Motor neuron (in vitro differentiated cells): ENCODE measurements at regions not wholly inside any gene's neighbourhood (a gene's known extent, or its start where the extent isn't known, plus 50 kb on each side); places are given as distances from the start of the nearest gene placed in this dataset.

Source experiments
- ATAC-seq, 8 experiments: fragments of 200-7000 bp; cut with Tn5 transposase; replicated peaks in 6 of 8; 2 replicates each; pipeline ENCODE4 v1.8.0; 2021; ENCODE audit warnings: mild to moderate bottlenecking in 8 of 8, moderate library complexity in 8 of 8
- H3K27ac ChIP-seq, 2 donors: fragments of 250-450 bp; sonication (Bioruptor Pico); 2 replicates each; pipeline ENCODE4 v1.9.0; 2021; ENCODE audit warnings: antibody characterized with exemption in 2 of 2, mild to moderate bottlenecking in 2 of 2, moderate library complexity in 1 of 2
- H3K4me1 ChIP-seq, 2 donors: fragments of 250-450 bp; sonication (Bioruptor Pico); replicated peaks in 1 of 2; 2 replicates each; pipeline ENCODE4 v1.6.1; 2021; ENCODE audit warnings: antibody characterized with exemption in 2 of 2, mild to moderate bottlenecking in 2 of 2, moderate library complexity in 1 of 2
- H3K4me3 ChIP-seq, 5 donors: fragments of 250-450 bp; sonication (Bioruptor Pico); 2 replicates each; pipeline ENCODE4 v1.9.0; 2021; ENCODE audit warnings: antibody characterized with exemption in 5 of 5, mild to moderate bottlenecking in 5 of 5, moderate library complexity in 4 of 5
- WGBS, 10 experiments: fragments of 450-650 bp; shearing (Covaris generic); methylation state at CpG; one replicate each; pipeline ENCODE4 v1.0.0; 2022; 5-methylcytosine and 5-hydroxymethylcytosine counted together
- in situ Hi-C, 9 experiments: fragments of 400-800 bp; cut with MboI; loops; one replicate each; pipeline ENCODE4 v1.15.0; 2021; ENCODE audit warnings: low sequenced_read_pairs in 9 of 9, low pct_unique_long_range_greater_than_20kb in 2 of 9; ENCODE audit not compliant: unreplicated experiment in 9 of 9

- 0 to 100% (median 57%) methylated on average over 1 to 2 of the region's 2 CpGs; no CpG with 5 or more reads in 1 of the 10 experiments for WGBS, 10 experiments
- ATAC-seq = no peak
- H3K27ac ChIP-seq = no peak overlapping the region
- H3K4me1 ChIP-seq = peaks cover 9 to 12% of the 10 kb centered on the region in 2 donors
- no peak overlapping the region for H3K4me3 ChIP-seq
- in situ Hi-C loops = no loop called here
These were observed 227.7 kb downstream of the CBLN4 start for GRCh38 chr20:55777641-55778040.

- Histone ChIP-seq H3K4me3 (no peak overlapping the region), H3K27ac (no peak overlapping the region), H3K4me1 (no peaks in the 10 kb centered on the region)
- no peak for ATAC-seq
- in situ Hi-C loops = no loop called here
- 8 to 93% (median 57%) methylated on average over 1 to 3 of the region's 3 CpGs for WGBS, 10 experiments
These were observed 229.1 kb downstream of the CBLN4 start for GRCh38 chr20:55776176-55776575.

DNA sequence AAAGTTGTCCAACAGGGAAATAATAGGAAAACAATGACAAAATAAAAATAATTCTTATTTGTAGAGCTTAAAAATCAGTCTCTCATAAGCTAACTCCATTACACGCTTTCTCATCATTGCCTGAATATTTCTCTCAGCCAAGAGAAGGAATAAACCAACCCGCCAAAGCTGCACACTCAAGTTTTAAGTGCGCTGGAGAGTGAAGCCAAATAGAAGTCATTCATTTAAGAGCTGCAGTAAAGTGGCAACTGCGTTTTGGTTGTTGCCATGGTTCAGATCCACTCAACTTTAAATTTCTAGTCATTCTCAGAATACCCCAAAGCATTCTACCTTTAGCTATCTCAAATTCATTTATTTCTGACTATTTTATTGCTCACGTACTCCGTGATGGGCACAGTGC lies 230.7 kb downstream of the CBLN4 start:
- Histone ChIP-seq H3K4me1 (no peaks in the 10 kb centered on the region), H3K27ac (no peak overlapping the region), H3K4me3 (no peak overlapping the region)
- no peak for ATAC-seq
- 0 to 96% (median 57%) methylated on average over 2 to 6 of the region's 6 CpGs; no CpG with 5 or more reads in 2 of the 10 experiments for WGBS, 10 experiments
- in situ Hi-C loops = no loop called here

DNA sequence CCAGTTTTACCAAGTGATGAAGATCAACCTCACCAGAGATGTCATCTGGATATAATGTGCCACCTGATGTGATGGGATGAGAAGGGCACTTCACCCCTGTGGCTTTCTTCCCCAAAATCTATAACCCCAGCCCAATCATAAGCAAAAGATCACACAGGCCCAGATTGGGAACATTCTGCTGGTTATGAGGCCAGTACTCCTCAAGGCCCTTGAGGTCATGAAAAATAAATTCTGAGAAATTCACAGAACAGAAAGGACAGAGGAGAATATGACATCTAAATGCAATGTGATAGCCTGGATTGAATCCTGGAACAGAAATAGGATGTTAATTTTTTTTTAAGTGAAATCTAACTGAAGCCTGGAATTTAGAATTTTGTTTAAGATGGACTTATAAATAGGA lies 243.5 kb downstream of the CBLN4 start:
- ATAC-seq = no peak
- H3K4me3 ChIP-seq = no peak overlapping the region
- no peak overlapping the region for H3K27ac ChIP-seq
- H3K4me1 ChIP-seq = no peaks in the 10 kb centered on the region
- in situ Hi-C loops = no loop called here

- Histone ChIP-seq H3K4me3 (no peak overlapping the region), H3K4me1 (no peaks in the 10 kb centered on the region), H3K27ac (no peak overlapping the region)
- WGBS, 10 experiments = 0 to 76% (median 39%) methylated on average over 2 to 3 of the region's 3 CpGs
- in situ Hi-C loops = no loop called here
- ATAC-seq = no peak
These were observed 244.2 kb downstream of the CBLN4 start for GRCh38 chr20:55761100-55761499.

DNA sequence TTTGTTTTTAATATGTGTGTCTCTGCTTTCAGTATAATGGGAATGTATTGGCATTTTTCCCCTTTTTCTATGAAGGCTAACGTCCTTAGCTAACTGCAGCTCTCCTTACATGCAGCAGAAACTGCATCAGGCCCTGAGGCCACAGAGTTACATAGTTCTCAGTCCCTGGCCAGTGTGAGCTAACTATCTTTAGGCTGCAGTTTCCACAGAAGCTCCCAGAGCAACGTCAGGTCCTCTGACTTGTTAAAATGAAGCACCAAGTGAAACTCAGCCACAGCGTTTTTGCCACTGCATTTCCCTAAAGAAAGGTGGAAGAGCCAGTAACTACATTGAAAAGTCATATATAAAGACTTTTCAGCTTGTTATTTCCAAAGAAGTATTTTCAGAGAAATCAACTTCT lies 244.7 kb downstream of the CBLN4 start:
- 0 to 83% (median 60%) methylated on average over 1 to 3 of the region's 3 CpGs; no CpG with 5 or more reads in 3 of the 10 experiments for WGBS, 10 experiments
- H3K4me3 ChIP-seq = no peak overlapping the region
- no peak overlapping the region for H3K27ac ChIP-seq
- no peaks in the 10 kb centered on the region for H3K4me1 ChIP-seq
- ATAC-seq = no peak
- in situ Hi-C loops = no loop called here

GRCh38 chr20:55755861-55756260 lies 249.5 kb downstream of the CBLN4 start:
- in situ Hi-C loops = no loop called here
- no peak for ATAC-seq

GRCh38 chr20:55755411-55755810 lies 249.9 kb downstream of the CBLN4 start:
- no peak for ATAC-seq
- in situ Hi-C loops = no loop called here
- Histone ChIP-seq H3K4me3 (no peak overlapping the region), H3K27ac (no peak overlapping the region), H3K4me1 (no peaks in the 10 kb centered on the region)
- 5 to 100% (median 59%) methylated on average over 1 to 5 of the region's 5 CpGs for WGBS, 10 experiments

More at GRCh38 chr20:55755861-55756260, 249.5 kb downstream of the CBLN4 start:
- Histone ChIP-seq H3K4me1 (no peaks in the 10 kb centered on the region), H3K27ac (no peak overlapping the region), H3K4me3 (no peak overlapping the region)
- WGBS, 10 experiments = 0 to 100% (median 56%) methylated on average over 1 to 3 of the region's 3 CpGs; no CpG with 5 or more reads in 2 of the 10 experiments

DNA sequence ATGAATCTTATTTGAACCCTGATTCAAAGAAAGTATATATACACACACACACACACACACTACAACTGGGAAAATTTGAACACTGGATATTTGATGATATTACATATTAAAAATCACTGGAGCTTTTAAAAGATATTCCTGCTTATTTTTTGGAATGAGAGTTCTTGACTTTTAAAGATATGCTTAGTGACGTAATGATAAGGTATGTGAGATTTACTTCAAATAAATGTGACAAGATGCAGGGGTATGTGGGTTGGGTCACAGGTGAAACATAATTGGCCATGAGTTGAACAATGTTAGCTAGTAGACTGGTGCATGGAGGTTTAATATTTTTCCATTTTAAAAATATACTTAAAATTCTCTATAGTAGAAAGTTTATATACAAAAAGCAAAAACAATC lies 258.6 kb downstream of the CBLN4 start:
- in situ Hi-C loops = no loop called here
- Histone ChIP-seq H3K27ac (no peak overlapping the region), H3K4me1 (no peaks in the 10 kb centered on the region), H3K4me3 (no peak overlapping the region)
- 0 to 100% (median 78%) methylated on average over 1 of the region's 1 CpG; no CpG with 5 or more reads in 2 of the 10 experiments for WGBS, 10 experiments
- ATAC-seq = no peak

GRCh38 chr20:55745840-55746239 lies 259.5 kb downstream of the CBLN4 start:
- Histone ChIP-seq H3K27ac (no peak overlapping the region), H3K4me1 (no peaks in the 10 kb centered on the region), H3K4me3 (no peak overlapping the region)
- 0 to 75% (median 31%) methylated on average over 1 of the region's 1 CpG; no CpG with 5 or more reads in 4 of the 10 experiments for WGBS, 10 experiments
- no peak for ATAC-seq
- in situ Hi-C loops = no loop called here

DNA sequence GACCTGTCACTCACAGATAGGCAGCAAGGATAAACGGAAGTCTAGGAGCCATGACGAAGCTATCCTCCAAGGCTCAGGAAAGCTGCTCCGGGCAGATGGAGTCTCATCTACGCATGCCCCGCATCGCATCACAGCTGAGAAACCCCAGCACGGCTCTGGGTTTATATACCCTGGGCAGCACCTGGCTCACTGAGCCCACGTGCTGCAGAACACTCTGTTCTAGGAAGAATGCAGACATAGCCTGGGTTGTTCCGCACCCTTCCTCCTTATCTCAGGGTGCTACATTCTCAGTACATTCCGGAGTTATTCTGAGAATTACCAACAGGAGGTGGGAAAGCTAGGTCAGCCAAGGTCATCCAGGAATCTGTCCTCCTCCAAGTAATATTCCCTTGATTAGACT lies 260.4 kb downstream of the CBLN4 start:
- ATAC-seq = no peak
- in situ Hi-C loops = no loop called here
- Histone ChIP-seq H3K4me1 (no peaks in the 10 kb centered on the region), H3K4me3 (no peak overlapping the region), H3K27ac (no peak overlapping the region)
- WGBS, 10 experiments = 3 to 100% (median 88%) methylated on average over 1 to 7 of the region's 10 CpGs; no CpG with 5 or more reads in 1 of the 10 experiments

DNA sequence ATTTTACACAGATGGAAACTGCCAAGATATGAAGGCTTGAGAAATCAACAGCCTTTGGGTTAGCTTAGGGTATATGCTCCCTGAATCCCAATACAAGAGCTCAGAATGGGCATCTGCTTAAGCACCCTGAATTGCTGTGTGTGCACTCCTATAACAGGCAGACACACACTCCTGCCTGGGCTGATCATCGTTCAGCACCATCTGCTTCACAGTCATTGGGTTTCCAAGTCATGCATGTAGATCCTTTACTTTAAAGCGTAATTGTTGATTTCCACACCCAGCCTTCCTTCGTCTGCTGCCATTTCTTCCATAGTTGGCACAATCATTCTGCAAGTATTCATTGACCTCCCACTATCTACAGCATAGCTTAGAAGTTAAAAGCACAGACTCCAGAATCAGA lies 263.5 kb downstream of the CBLN4 start:
- ATAC-seq = no peak
- Histone ChIP-seq H3K27ac (no peak overlapping the region), H3K4me1 (no peaks in the 10 kb centered on the region), H3K4me3 (no peak overlapping the region)
- in situ Hi-C loops = no loop called here
- WGBS, 10 experiments = 0 to 100% (median 83%) methylated on average over 1 to 3 of the region's 3 CpGs; no CpG with 5 or more reads in 1 of the 10 experiments

GRCh38 chr20:55740076-55740475 lies 265.2 kb downstream of the CBLN4 start:
- WGBS, 10 experiments = 29 to 94% (median 85%) methylated on average over 1 to 8 of the region's 8 CpGs; no CpG with 5 or more reads in 2 of the 10 experiments
- ATAC-seq = no peak
- H3K4me1 ChIP-seq = no peaks in the 10 kb centered on the region
- in situ Hi-C loops = no loop called here
- H3K27ac ChIP-seq = no peak overlapping the region
- no peak overlapping the region for H3K4me3 ChIP-seq

GRCh38 chr20:55730321-55730720 lies 275.0 kb downstream of the CBLN4 start:
- in situ Hi-C loops = no loop called here
- 8 to 89% (median 33%) methylated on average over 1 to 4 of the region's 4 CpGs; no CpG with 5 or more reads in 3 of the 10 experiments for WGBS, 10 experiments
- H3K4me1 ChIP-seq = no peaks in the 10 kb centered on the region
- no peak for ATAC-seq
- H3K4me3 ChIP-seq = no peak overlapping the region
- H3K27ac ChIP-seq = no peak overlapping the region
